NCI-H2029 (cell line): ENCODE measurements at regions not wholly inside any gene's neighbourhood (a gene's known extent, or its start where the extent isn't known, plus 50 kb on each side); places are given as distances from the start of the nearest gene placed in this dataset.
"Not testable (repeated sequence)": the region's sequence is repeated elsewhere in the genome, so short reads cannot be mapped to it uniquely, and the experiment has no call there.

Experiments
- DNase-seq: peaks from one replicate; lab custom pipeline; 2025; lab: John Stamatoyannopoulos, UW

DNA sequence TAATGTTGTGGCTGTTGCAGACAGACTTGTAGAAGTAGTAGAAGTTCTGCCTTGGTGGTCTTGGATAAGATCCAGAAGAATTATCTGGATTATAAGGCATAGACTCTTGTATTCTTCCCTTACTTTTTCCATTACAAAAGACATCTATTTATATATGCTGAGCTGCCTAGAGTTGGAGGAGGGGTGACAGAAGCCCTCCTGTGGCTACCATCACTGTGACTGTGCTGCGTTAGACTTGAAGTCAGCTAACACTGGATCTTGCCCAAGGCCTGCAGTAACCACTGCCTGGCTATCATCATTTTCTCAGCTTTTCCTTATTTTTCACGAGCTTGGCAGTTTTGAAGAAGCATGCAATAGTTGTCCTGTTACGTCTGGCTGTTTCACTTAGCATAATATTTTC, 684.8 kb upstream of the BCHE start:
- no peak for DNase-seq

DNA sequence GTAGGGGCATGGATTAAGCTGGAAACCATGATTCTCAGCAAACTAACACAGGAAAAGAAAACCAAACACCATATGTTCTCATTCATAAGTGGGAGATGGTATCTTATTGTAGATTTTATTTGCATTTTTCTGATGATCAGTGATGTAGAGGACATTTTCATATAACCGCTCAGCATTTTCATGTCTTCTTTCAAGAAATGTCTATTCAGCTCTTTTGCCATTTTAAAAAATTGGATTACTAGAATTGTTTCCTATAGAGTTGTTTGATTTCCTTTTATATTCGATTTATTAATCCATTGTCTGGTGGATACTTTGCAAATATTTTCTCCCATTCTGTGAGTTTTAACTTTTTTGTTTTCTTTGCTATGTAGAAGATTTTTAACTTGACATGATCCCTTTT, 682.2 kb upstream of the BCHE start:
- DNase-seq, result no peak

DNA sequence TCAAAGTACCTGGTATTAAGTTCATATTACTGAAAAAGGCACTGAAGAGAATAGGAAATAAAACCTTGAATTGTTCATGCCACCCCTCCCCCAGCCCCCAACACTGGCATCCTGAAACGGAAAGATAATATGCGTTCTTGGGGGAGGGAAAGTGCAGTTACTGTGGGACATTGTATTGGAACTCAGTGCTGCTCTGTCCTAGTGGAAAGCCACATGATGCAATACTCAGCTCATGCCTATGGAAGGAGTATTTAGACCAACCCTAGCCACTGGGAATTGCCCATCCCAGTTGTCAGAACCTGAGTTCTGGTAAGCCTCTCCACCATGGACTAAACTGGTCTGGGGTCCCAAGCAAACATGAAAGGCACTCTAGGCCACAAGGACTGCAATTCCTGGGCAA, 680.8 kb upstream of the BCHE start:
- no peak for DNase-seq

DNA sequence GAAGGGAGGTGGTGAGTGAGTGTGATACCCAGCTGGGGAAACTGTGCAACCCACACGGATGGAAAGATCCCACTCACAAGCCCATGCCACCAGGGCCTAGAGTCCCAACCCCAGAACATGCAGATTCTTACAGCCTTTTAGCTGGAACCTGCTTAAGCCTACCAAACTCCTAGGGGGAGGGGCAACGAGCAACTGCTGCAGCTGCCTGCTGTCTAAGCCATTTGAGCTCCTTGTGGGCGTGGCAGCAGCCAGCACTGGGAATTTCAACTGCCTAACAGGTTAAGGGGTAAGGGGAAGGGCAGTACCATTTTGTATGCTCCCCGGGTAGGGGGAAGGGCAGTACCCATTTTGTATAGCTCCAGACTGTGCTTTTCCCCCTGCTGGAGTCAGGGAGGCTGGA, 673.2 kb upstream of the BCHE start:
- no peak for DNase-seq

DNA sequence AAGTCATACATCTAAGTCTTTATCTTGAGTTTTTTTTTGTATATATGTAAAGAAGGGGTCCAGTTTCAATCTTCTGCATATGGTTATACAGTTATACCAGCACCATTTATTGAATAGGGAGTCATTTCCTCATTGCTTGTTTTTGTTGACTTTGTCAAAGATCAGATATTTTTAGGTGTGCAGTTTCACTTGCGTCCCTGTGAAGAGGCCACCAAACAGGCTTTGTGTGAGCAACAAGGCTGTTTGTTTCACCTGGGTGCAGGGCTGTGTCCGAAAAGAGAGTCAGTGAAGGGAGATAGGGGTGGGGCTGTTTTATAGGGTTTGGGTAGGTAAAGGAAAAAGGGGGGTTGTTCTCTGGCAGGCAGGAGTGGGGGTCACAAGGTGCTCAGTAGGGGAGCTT, 663.2 kb upstream of the BCHE start:
- not testable (repeated sequence) for DNase-seq

DNA sequence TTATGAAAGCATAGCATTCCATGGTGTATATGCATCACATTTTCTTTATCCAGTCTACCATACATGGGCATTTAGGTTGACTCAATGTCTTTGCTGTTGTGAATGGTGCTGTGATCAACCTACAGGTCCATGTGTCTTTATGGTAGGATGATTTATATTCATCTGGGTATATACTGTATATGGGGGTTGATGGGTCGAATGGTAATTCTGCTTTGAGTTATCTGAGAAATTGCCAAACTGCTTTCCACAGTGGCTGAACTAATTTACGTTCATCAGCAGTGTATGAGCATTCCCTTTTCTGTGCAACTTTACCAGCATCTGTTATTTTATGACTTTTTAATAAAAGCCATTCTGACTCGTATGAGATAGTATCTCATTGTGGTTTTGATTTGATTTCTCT, 662.4 kb upstream of the BCHE start:
- DNase-seq, result no peak

DNA sequence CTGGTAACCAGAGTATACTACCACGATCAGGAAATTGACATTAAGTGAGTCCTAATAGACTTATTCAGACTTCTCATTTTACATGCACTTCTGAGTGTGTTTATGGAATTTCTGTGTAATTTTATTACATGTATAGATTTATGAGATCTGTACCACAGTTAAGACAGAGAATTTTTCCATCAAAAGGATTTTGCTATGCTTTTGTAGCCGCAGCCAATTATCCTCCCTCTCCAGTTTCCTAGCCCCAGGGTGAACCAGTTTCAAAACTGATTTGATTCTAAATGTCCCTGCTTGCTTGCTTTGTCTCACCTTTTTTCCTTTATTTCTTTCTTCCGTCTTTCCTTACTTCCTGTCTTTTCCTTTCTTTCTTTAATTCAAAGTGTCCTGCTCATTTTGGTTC, 661.2 kb upstream of the BCHE start:
- no peak for DNase-seq

DNA sequence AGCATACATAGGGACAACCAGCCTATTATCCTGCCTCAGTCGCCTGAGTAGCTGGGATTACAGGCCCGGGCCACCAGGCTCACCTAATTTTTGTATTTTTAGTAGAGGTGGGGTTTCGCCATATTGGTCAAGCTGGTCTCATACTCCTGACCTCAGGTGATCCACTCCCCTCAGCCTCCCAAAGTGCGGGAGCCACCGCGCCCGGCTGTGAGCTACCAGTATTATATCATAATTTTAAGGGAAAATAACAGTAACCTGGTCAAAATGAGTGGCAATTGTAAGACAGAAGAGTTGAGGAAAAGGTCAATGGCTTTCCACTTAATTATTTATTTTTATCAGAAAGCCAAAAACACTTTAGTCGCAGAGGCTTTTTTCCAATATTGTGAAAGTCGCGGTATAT, 652.6 kb upstream of the BCHE start:
- DNase-seq, result no peak

DNA sequence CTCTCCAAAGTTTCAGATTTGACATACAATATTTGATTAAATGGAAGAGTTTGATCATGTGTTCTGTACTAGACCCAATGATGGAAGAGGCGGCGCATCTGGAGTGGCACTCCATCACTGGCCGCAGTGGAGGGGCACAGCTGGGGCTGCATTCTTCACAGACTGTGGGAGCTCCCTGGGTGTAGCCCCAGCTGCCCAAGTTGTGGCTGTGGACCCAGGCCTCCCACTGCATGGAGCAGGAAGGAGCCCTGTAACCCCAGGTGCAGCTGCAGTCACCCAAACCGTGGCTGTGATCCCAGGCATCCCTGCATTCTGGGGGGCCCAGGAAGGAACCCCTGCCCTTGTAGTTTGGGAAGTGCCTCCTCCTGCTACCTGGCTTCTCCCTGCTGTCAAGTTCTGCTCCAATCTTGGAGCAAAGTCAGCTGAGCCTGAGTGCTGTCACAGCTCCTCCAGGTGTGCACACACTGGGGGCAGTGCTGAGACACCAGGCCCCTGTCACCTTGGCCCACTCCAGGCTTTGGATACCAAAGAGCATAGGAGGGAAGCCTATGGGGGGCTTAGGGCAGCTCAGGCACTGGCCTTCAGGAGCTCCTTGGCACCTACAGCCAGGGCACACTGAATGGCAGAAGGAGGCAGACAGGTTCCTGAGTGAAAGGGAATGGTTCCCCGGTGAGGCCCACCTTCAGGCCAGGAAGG, 651.9 kb upstream of the BCHE start:
- no peak for DNase-seq

DNA sequence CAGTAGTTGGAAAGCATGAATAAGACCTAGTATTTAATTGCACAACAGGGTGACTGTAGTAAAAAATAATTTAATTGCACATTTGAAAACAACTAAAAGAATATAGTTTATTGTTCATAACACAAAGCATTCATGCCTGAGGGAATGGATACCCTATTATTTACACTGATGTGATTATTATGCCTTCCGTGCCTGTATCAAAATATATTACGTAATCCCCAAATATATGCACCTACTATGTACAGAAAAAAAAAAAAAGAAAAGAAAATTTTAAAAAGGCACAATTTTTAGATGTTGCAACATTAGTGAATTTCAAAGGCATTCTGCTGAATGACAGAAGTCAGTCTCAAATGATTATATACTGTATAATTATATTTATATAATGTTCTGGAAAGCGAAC, 647.2 kb upstream of the BCHE start:
- DNase-seq, result no peak

DNA sequence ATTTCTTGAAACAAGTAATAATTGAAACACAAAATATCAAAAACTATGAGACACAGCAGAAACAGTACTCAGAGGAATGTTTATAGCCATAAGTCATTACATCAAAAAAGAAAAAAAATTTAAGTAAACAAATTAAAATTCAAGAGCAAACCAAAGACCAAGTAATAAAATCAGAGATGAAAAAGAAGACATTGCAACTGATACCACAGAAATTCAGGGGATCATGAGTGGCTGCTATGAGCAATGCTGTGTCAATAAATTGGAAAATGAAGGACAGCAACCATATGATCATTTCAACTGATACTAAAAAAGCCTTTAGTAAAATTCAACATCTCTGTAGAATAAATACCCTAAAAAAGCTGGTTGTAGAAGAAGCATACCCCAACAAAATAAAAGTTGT, 644.1 kb upstream of the BCHE start:
- DNase-seq, result no peak

DNA sequence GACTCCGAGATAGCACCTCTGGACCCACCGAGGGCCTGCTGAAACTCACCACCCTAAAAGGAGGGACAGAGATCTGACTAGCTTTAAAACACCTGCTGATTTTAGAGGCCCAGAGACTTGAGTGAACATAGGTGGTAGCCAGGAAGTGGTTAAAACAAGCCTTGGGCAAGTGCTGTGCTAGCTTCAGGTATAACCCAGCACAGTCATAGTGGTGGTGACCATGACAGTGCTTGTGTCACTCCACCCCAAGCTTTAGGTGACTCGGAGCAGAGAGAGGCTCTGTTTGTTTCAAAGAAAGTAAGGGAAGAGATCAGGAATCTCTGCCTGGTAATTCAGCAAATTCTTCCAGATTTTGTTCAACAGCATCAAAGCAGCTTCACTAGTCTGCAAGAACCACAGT, 641.1 kb upstream of the BCHE start:
- DNase-seq, result no peak

DNA sequence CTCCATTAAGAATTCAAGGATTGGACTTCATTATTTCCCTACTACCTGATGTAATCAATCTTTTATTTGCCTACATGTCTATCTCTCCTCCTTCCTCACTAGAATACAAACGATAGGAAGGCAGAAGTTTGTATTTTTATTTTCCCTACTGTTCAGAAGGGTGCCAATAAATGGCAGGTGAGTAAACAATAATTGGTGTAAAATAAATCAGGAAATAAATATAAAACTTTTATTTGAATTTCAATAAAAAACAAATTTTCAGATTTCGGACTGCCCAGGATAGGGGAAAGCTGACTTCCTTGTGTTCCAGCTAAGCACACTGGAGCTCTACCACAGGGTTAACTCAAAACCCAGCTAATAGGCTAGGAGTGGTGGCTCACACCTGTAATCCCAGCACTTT, 636.3 kb upstream of the BCHE start:
- DNase-seq, result no peak

DNA sequence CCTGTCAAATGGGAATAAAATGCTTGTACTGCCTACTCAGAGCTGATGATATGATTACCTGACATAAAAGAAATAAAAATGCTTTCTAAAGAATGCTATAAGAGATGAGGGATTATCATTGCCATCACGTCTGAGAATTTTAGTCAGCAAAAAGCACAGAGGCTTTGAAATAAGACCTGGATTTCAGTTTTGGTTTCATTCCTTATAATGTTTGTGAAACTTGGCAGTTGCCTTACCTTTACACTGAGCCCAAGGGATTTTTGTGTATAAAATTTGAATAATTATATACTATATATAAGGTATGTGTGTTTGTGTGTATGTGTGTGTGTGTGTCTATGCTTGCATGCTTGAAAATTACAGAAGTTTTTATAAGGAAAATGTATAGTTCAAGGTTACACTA, 634.8 kb upstream of the BCHE start:
- DNase-seq, result no peak

DNA sequence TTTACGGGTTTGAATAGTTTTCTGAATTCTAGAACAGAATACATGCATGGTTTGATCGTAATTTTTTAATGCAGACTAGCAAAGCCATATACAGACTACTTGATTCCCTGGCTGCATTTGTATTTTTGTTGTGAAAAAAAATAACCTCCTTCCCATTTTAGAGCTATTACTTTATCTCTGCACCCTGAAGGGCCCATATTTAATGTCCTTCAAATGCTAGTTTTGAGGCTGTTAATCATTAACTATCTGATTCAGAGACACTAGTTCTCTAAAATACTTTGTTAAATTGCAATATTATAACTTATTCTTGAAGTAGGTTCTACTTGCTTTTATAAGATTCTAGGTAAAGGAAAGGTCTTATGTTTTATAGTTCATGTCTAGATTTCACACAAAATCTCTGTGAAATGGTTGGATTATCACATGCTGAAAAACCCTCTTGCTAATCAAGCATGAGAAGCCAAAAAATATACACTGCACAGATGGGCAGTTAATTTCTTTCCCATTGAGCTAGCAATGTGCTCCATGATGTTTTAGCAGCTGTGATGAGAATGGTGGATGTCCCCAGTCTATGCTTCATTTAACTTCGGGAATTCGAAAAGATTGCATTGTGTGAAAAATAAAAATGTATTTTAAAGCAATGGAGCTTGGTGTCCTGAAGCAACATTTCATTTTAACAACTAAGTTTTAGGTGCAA, 634.0 kb upstream of the BCHE start:
- no peak for DNase-seq

DNA sequence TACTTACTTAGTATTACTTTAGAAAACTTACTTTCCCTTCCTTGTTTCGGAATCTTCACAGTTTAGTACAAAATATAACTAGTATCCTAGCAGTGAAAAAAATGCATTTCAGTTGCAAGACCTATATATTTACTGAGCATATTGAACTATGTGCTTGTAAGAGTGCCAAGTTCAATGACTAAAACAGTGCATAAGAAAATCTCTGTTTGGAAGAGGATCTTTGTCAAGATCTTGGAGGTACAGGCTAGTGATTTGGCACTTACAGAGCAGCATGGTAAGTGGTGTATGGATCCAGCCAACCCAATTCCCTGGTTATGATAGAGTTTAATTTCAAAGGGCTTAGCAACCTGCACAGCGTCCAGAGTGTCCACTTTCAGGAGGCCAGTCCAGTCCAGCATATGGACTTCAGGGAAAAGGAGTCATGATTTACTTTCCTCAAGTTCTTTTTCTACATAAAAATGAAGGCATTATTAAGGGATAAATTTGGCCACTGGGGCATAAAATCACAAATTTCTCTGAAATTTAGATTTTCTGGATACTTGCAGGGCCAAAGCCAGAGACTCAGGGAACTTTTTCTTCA, 625.8 kb upstream of the BCHE start:
- no peak for DNase-seq

DNA sequence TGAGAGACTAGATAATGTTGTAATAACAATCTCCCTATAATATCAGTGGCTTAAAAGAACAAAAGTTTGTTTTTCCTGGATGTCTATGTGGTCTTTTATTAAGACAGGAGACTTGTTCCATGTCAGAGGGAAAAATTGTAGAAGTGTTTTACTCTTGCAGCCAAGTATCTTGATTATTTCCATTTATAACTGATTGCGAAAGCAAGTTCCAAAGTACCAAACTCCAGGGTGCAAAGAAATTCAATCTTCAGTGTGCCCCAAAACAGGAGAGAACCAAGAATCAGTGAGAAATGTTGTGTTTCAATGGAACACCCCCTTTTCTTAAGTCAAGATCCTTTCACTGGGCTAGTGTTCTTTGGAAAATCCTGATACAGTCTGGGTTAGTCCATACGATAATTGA, 624.4 kb upstream of the BCHE start:
- no peak for DNase-seq

DNA sequence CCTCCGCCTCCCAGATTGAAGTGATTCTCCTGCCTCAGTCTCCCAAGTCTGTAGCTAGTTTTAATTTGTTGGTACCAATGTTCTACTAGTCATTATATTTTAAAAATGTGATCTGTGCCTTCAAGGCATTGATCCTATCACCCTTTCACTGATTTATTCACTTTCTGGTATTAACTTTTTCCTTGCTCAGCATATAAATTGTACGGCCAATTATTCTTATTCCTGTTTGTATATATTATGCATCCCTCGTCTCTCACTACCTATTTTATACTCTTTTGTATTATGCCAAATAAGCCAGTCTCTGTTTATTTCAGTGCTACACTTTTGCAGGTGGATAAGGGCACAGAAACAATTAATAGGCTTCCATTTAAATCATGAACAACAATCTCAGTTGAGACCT, 620.2 kb upstream of the BCHE start:
- no peak for DNase-seq

DNA sequence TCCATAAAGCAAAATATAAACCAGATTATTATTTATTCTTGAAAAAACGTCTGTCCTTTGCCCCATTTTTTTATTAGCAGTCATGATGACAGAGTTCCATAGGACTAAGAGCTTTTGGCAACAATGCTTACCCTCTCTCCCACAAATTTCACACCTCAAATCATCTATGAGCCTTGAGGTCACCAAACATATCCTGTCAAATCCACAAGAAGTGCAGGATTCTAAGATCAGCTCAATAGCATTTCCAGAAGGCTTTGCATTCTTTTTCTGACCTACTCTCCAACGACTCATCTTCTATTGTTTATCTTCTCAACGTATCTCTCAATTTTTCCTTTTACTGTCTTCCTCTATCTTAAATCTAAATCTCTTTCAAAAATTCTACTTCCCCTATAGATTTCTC, 619.1 kb upstream of the BCHE start:
- DNase-seq, result no peak

DNA sequence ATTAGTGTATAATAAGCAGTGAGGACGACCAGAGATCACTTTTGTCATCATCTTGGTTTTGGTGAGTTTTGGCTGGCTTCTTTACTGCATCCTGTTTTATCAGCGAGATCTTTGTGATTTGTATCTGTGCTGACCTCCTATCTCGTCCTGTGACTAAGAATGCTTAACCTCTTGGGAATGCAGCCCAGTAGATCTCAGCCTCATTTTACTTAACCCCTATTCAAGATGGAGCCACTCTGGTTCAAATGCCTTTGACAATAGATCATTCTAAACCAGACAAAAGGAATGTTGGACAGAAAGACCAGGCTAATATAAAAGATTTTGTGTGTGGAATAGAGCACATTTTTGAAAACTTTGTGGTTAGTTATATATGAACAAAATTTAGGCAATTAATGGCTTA, 618.5 kb upstream of the BCHE start:
- no peak for DNase-seq

DNA sequence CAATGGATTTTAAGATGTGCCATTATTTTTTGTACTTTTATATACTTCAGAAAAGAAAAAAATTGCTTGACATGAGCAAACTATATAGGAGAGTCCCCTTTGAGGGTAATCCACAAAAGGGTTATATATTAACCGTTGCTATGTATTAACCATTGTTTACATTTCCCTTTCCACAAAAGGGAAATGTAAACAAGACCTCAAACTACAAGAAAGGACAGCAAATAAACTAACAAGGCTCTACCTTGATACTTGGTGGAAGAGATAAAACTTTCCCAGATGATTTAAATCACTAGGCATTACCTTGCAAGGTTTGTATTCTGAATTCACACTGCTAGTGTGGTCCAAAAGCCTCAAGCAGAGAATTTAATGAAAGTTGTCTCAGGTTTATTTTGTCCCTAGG, 616.3 kb upstream of the BCHE start:
- DNase-seq, result no peak

DNA sequence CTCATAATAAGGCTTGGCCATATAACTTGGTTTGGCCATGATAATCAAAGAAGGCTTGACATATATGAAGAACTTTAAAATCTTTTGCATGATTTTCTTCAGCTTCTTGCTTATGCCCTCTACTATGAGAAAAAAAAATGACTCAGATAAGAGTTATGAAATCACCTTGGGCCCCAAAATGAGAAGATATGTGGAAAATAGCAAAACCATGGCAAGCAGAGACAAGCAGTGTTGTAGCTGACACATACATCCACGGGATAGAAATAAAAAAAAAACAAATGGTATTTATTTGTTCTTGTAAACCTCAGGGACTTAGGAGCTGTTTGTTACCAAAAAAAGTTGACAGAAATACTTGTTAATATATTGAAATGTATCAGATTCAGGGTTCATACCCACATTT, 614.8 kb upstream of the BCHE start:
- DNase-seq, result no peak

DNA sequence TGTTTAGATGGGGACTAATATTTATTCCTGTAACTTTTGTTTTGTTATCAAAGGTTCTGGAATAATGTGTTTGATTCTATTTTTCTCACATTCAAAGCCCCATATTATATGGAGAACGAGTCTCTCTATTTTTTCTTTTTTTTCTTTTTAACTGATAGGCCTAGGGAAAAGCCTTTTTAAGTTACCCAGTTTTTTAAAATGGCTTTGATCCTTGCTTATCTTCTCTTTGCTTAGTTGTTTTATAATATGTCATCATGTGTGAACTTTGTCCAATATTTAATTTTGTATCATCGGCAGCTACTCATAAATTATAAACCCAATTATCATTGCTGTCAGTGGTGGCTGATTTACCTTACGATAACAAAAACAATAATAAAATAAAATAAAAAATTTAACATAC, 610.3 kb upstream of the BCHE start:
- DNase-seq, result no peak

DNA sequence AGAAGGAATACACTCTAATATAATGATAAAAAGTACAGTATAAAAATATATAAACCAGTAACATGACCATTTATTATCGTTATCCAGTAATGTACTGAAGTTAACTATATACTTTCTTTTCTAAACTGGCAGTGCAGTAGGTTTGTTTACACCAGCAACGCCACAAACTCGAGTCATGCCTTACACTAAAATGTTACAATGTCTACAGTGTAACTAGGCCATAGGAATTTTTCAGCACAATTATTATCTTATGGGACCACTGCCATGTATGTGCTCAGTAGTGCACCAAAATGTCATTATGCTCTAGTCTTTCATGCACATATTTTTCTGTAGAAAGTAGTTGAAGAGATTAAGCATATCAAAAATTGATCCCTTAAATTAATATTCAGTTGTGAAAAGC, 609.8 kb upstream of the BCHE start:
- DNase-seq, result no peak
